ENCODE measurements at regions not wholly inside any gene's neighbourhood (a gene's known extent, or its start where the extent isn't known, plus 50 kb on each side); places are given as distances from the start of the nearest gene placed in this dataset.

DNA sequence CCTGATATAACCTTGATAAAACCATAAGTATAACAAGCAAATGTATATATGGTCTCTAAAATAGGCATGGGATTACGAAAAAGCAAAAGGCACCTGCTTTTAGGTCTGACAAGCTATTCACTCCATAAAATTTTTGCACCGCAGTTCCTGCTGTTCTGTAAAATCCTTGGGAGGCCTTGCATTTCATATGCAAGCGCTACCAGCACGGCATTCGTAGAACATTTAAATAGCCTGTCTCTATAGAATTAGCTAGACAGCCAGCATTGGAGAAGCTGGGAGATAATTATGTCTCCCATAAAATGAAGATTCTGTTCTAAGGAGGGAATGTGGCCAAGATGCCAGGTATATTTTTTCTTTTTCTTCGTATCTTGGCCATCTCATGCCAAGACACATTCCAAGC is 64.5 kb upstream of the ATXN1 start (continued):
- TF ChIP-seq XRCC3 (IDR thresholded peaks at IDR 0.05): no peak
- TF ChIP-seq ZNF384 (IDR thresholded peaks at IDR 0.05; ENCODE audit: low read depth, low read length): no peak
- TF ChIP-seq NCOA6 (IDR thresholded peaks at IDR 0.05): no peak
- no peak for TF ChIP-seq ZEB2 (IDR thresholded peaks at IDR 0.05)
- TF ChIP-seq ZSCAN32 (CRISPR knock-in tag; IDR thresholded peaks at IDR 0.05): no peak
- TF ChIP-seq POLR3G (IDR thresholded peaks at IDR 0.05; ENCODE audit: extremely low read depth, insufficient read length, insufficient replicate concordance): no peak

DNA sequence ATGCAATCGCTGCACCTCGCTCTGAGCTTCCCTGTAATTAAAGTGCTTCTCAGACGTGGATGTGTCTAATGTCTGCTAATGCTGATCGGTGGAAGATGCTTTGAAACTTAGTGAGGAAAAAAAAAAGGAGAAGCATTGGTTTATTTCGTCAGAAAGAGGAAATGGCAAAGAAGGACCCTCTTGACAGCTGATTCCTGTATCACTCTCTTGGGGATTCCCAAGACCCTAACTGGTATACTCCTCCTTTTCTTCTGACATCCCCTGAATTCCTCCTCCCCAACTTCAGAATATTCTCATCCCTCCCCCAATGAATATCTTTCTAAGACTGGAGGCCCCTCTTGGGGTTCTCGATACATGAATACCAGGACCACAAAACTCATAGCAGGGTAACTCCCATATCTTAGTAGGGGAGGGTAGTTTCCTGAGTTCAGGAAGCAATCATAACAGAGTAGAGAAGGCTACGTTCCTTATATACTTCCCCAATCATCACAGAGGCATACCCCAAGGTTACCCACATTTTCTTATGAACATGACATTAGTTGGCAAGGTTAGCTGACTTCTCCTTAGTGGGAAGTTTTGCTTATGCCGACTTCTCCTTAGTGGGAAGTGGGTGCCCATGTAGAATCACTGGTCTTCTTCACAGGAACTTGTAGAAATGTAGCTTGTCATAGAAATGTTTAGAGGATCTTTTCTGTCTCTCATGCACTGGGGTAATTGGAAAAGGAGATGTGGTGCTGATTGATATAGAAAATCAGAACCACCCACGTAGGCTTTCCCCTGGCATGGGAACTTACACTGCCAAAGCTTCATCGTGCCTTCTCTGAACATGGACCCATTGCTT is 63.8 kb upstream of the ATXN1 start:
- Histone ChIP-seq H3K4me1 (replicated peaks in 1 of 2; ENCODE audit: control insufficient read depth in 2 of 2, insufficient read depth in 2 of 2, low read length in 2 of 2) (no peaks in the 10 kb centered on the region), H4K20me1 (replicated peaks; ENCODE audit: control insufficient read depth, insufficient read depth, low read length) (no peaks in the 10 kb centered on the region), H3K4me3 (no peak overlapping the region), H2AFZ (ENCODE audit: low read depth, low read length) (no peak overlapping the region), H3K27ac (ENCODE audit: extremely low read depth, low read depth, low read length) (no peak overlapping the region), H3K9me1 (ENCODE audit: control insufficient read depth, insufficient read depth, low read length) (no peaks in the 10 kb centered on the region), H3K79me2 (ENCODE audit: control insufficient read depth, insufficient read depth, low read length) (no peaks in the 10 kb centered on the region), H3K27me3 (ENCODE audit: control insufficient read depth in 2 of 2, insufficient read depth in 2 of 2, low read length in 2 of 2) (peaks cover 0 to 5% of the 10 kb centered on the region in 2 experiments; a peak in 3 of 5 replicates), H3K4me2 (ENCODE audit: insufficient read depth, low read length) (no peak overlapping the region), H3K36me3 (ENCODE audit: control insufficient read depth, insufficient read depth, low read length) (no peaks in the 10 kb centered on the region), H3K9me3 (replicated peaks; ENCODE audit: control insufficient read depth, insufficient read depth, low read depth, low read length) (no peaks in the 10 kb centered on the region), H3K9ac (ENCODE audit: insufficient read depth in 1 of 2, low read depth in 2 of 2, low read length in 2 of 2) (no peak overlapping the region)
- WGBS (ENCODE audit: insufficient coverage, low coverage, missing lambda C conversion rate): 2% methylated on average over 10 of the region's 10 CpGs
- in situ Hi-C loops (cut with MboI): no loop called here
- POLR2A ChIA-PET: interaction anchor here (0.7 to 1.5 kb wide), 3 partner anchors 11 to 30 kb away, joined by 3 to 6 read pairs (median 3); no protein-coding TSS in a partner anchor
- FAIRE-seq (no peak), ATAC-seq (no peak), DNase-seq (ENCODE audit: extremely low read depth in 1 of 4, low spot score in 3 of 4) (no peak)
- BruUV-seq (replicated peaks): no TSS peak
- CTCF ChIA-PET (ENCODE audit: low intra/inter-chr PET ratio): no interaction called here
- intact Hi-C loops (cut with micrococcal nuclease): no loop called here
- TF ChIP-seq ZNF561 (CRISPR knock-in tag; conservative IDR thresholded peaks at IDR 0.05) (no peak), SPI1 (IDR thresholded peaks at IDR 0.05; ENCODE audit: borderline replicate concordance, low read depth, low read length) (peak; percentile 45; the same call in 1 of the 2 replicates)

Measured in K562 (cell line).